ENCODE measurements at regions not wholly inside any gene's neighbourhood (a gene's known extent, or its start where the extent isn't known, plus 50 kb on each side); places are given as distances from the start of the nearest gene placed in this dataset.

- H3K27ac ChIP-seq, result no peak overlapping the region
- DNase-seq, result no peak
- peaks cover 34% of the 10 kb centered on the region for H3K27me3 ChIP-seq
- no peaks in the 10 kb centered on the region for H3K4me1 ChIP-seq
- no peaks in the 10 kb centered on the region for H3K9me3 ChIP-seq
- in situ Hi-C loops (cut with MboI; ENCODE audit: low pct_ligation_motif_present in 1 of 4, low pct_unique_long_range_greater_than_20kb in 1 of 4, low sequenced_read_pairs in 3 of 4), result no loop called here
- intact Hi-C loops (cut with DNase I; ENCODE audit: low total_unique reads), result no loop called here
- H3K36me3 ChIP-seq, result no peaks in the 10 kb centered on the region
- no peak overlapping the region for H3K4me3 ChIP-seq
- TF ChIP-seq POLR2A (IDR thresholded peaks at IDR 0.05) (no peak), POLR2AphosphoS5 (IDR thresholded peaks at IDR 0.05) (no peak), EP300 (IDR thresholded peaks at IDR 0.05; ENCODE audit: low read depth) (no peak)
- TF ChIP-seq, protein P1, sequence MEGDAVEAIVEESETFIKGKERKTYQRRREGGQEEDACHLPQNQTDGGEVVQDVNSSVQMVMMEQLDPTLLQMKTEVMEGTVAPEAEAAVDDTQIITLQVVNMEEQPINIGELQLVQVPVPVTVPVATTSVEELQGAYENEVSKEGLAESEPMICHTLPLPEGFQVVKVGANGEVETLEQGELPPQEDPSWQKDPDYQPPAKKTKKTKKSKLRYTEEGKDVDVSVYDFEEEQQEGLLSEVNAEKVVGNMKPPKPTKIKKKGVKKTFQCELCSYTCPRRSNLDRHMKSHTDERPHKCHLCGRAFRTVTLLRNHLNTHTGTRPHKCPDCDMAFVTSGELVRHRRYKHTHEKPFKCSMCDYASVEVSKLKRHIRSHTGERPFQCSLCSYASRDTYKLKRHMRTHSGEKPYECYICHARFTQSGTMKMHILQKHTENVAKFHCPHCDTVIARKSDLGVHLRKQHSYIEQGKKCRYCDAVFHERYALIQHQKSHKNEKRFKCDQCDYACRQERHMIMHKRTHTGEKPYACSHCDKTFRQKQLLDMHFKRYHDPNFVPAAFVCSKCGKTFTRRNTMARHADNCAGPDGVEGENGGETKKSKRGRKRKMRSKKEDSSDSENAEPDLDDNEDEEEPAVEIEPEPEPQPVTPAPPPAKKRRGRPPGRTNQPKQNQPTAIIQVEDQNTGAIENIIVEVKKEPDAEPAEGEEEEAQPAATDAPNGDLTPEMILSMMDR (IDR thresholded peaks at IDR 0.05), result no peak
- WGBS, 2 donors (ENCODE audit: low coverage in 1 of 2), result 50 to 63% methylated on average over 1 to 2 of the region's 2 CpGs
Observed at GRCh38 chr17:34107019-34107418, 148.1 kb upstream of the CCL2 start.

- no peak overlapping the region for H3K27ac ChIP-seq
- 48% methylated on average over 6 of the region's 6 CpGs; no CpG with 5 or more reads in 1 of the 2 donors for WGBS, 2 donors (ENCODE audit: low coverage in 1 of 2)
- no peaks in the 10 kb centered on the region for H3K36me3 ChIP-seq
- peaks cover 34% of the 10 kb centered on the region for H3K27me3 ChIP-seq
- intact Hi-C loops (cut with DNase I; ENCODE audit: low total_unique reads) (no loop called here), in situ Hi-C loops (cut with MboI; ENCODE audit: low pct_ligation_motif_present in 1 of 4, low pct_unique_long_range_greater_than_20kb in 1 of 4, low sequenced_read_pairs in 3 of 4) (no loop called here)
- H3K4me3 ChIP-seq, result no peak overlapping the region
- DNase-seq, result no peak
- H3K4me1 ChIP-seq, result no peaks in the 10 kb centered on the region
- TF ChIP-seq EP300 (IDR thresholded peaks at IDR 0.05; ENCODE audit: low read depth) (no peak), POLR2AphosphoS5 (IDR thresholded peaks at IDR 0.05) (no peak), POLR2A (IDR thresholded peaks at IDR 0.05) (no peak)
- TF ChIP-seq, protein P1 (IDR thresholded peaks at IDR 0.05), result no peak
- no peaks in the 10 kb centered on the region for H3K9me3 ChIP-seq
Observed at GRCh38 chr17:34110315-34110714, 144.8 kb upstream of the CCL2 start.

GRCh38 chr17:34113089-34113488 is 142.0 kb upstream of the CCL2 start:
- Histone ChIP-seq H3K36me3 (no peaks in the 10 kb centered on the region), H3K4me1 (no peaks in the 10 kb centered on the region), H3K4me3 (no peak overlapping the region), H3K27ac (no peak overlapping the region), H3K9me3 (no peaks in the 10 kb centered on the region), H3K27me3 (peaks cover 23% of the 10 kb centered on the region)
- no peak for DNase-seq
- WGBS, 2 donors (ENCODE audit: low coverage in 1 of 2), result 91 to 100% methylated on average over 2 of the region's 2 CpGs
- TF ChIP-seq POLR2A (IDR thresholded peaks at IDR 0.05) (no peak), EP300 (IDR thresholded peaks at IDR 0.05; ENCODE audit: low read depth) (no peak), POLR2AphosphoS5 (IDR thresholded peaks at IDR 0.05) (no peak)
- TF ChIP-seq, protein P1 (IDR thresholded peaks at IDR 0.05), result no peak
- intact Hi-C loops (cut with DNase I; ENCODE audit: low total_unique reads) (no loop called here), in situ Hi-C loops (cut with MboI; ENCODE audit: low pct_ligation_motif_present in 1 of 4, low pct_unique_long_range_greater_than_20kb in 1 of 4, low sequenced_read_pairs in 3 of 4) (no loop called here)

DNA sequence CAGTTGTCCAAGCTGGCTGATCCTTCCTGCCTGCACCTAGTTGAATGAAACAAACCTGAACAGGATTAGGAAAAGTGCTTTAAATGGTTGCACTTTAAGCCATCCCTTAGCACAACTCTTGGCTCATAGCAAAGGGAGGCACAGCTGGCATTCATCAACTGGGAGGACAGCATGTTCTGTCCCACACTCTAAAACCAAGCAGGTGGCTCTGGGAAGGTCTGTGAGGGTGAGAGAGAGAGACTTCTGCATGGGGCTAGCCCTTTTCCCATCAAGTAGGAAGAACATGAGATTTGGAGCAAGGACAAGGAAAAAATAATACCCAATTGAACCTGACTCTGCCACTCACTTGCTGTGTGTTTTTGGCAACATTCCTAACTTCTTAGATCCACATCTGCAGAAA is 140.9 kb upstream of the CCL2 start:
- no peak overlapping the region for H3K27ac ChIP-seq
- no peak for DNase-seq
- H3K27me3 ChIP-seq, result peaks cover 21% of the 10 kb centered on the region
- H3K36me3 ChIP-seq, result no peaks in the 10 kb centered on the region
- H3K4me3 ChIP-seq, result no peak overlapping the region
- in situ Hi-C loops (cut with MboI; ENCODE audit: low pct_ligation_motif_present in 1 of 4, low pct_unique_long_range_greater_than_20kb in 1 of 4, low sequenced_read_pairs in 3 of 4), result no loop called here
- no peaks in the 10 kb centered on the region for H3K9me3 ChIP-seq
- no peaks in the 10 kb centered on the region for H3K4me1 ChIP-seq
- TF ChIP-seq POLR2AphosphoS5 (IDR thresholded peaks at IDR 0.05) (no peak), POLR2A (IDR thresholded peaks at IDR 0.05) (no peak)
- TF ChIP-seq, protein P1 (IDR thresholded peaks at IDR 0.05), result no peak
- intact Hi-C loops (cut with DNase I; ENCODE audit: low total_unique reads), result no loop called here

Data from transverse colon (tissue), 4 donors.